ENCODE measurements at regions not wholly inside any gene's neighbourhood (a gene's known extent, or its start where the extent isn't known, plus 50 kb on each side); places are given as distances from the start of the nearest gene placed in this dataset.

- no peak overlapping the region for H3K9ac ChIP-seq (ENCODE audit: low read length)
- H2BK120ac ChIP-seq (ENCODE audit: insufficient read depth, low read length, poor library complexity) = no peak overlapping the region
- no peaks in the 10 kb centered on the region for H3K9me3 ChIP-seq (ENCODE audit: insufficient read depth, low read depth, low read length)
- no peak overlapping the region for H2AFZ ChIP-seq (ENCODE audit: insufficient read depth, low read length, poor library complexity)
- H2BK5ac ChIP-seq (ENCODE audit: low read depth, low read length, poor library complexity) = no peak overlapping the region
- H4K8ac ChIP-seq (ENCODE audit: low read depth, low read length) = no peak overlapping the region
- no peaks in the 10 kb centered on the region for H3K27me3 ChIP-seq (ENCODE audit: insufficient read depth, low read length)
- H3K23ac ChIP-seq (ENCODE audit: low read length) = no peak overlapping the region
- H3K4me3 ChIP-seq (ENCODE audit: low read depth, low read length) = no peak overlapping the region
- DNase-seq = no peak
- H3K4me2 ChIP-seq (ENCODE audit: low read length) = no peak overlapping the region
- no peaks in the 10 kb centered on the region for H3K79me1 ChIP-seq (ENCODE audit: low read length)
- no peak overlapping the region for H3K4ac ChIP-seq (ENCODE audit: low read depth, low read length)
- no peak overlapping the region for H2AK5ac ChIP-seq (ENCODE audit: low read length)
- no peak overlapping the region for H4K91ac ChIP-seq (ENCODE audit: low read depth, low read length)
- H2BK12ac ChIP-seq (ENCODE audit: low read length) = no peak overlapping the region
- no peak overlapping the region for H3K14ac ChIP-seq (ENCODE audit: low read length)
- no peak overlapping the region for H3K27ac ChIP-seq (ENCODE audit: low read depth, low read length)
- H3K18ac ChIP-seq (ENCODE audit: low read length) = no peak overlapping the region
- WGBS (ENCODE audit: extremely low coverage, insufficient coverage, insufficient read length) = no CpG with 5 or more reads among the region's 1 CpG
- H4K12ac ChIP-seq (ENCODE audit: low read depth, low read length) = no peak overlapping the region
- no peaks in the 10 kb centered on the region for H3K4me1 ChIP-seq (ENCODE audit: control insufficient read depth in 1 of 2, insufficient read depth in 2 of 2, low read length in 2 of 2)
- no peaks in the 10 kb centered on the region for H3K79me2 ChIP-seq (ENCODE audit: control insufficient read depth, insufficient read depth, low read length, poor library complexity)
- H3K36me3 ChIP-seq (ENCODE audit: control insufficient read depth in 1 of 2, insufficient read depth in 2 of 2, low read length in 2 of 2) = no peaks in the 10 kb centered on the region
These were observed 338.2 kb downstream of the NR4A2 start for GRCh38 chr2:155994315-155994714.

- WGBS (ENCODE audit: extremely low coverage, insufficient coverage, insufficient read length) = no CpG with 5 or more reads among the region's 1 CpG
- H3K27ac ChIP-seq (ENCODE audit: low read depth, low read length) = no peak overlapping the region
- no peaks in the 10 kb centered on the region for H3K27me3 ChIP-seq (ENCODE audit: insufficient read depth, low read length)
- H2BK5ac ChIP-seq (ENCODE audit: low read depth, low read length, poor library complexity) = no peak overlapping the region
- H2BK12ac ChIP-seq (ENCODE audit: low read length) = no peak overlapping the region
- no peaks in the 10 kb centered on the region for H3K36me3 ChIP-seq (ENCODE audit: control insufficient read depth in 1 of 2, insufficient read depth in 2 of 2, low read length in 2 of 2)
- H2AFZ ChIP-seq (ENCODE audit: insufficient read depth, low read length, poor library complexity) = no peak overlapping the region
- DNase-seq = no peak
- H3K4me1 ChIP-seq (ENCODE audit: control insufficient read depth in 1 of 2, insufficient read depth in 2 of 2, low read length in 2 of 2) = no peaks in the 10 kb centered on the region
- no peak overlapping the region for H4K8ac ChIP-seq (ENCODE audit: low read depth, low read length)
- no peak overlapping the region for H3K14ac ChIP-seq (ENCODE audit: low read length)
- no peak overlapping the region for H3K23ac ChIP-seq (ENCODE audit: low read length)
- no peak overlapping the region for H3K18ac ChIP-seq (ENCODE audit: low read length)
- no peak overlapping the region for H2AK5ac ChIP-seq (ENCODE audit: low read length)
- no peak overlapping the region for H2BK120ac ChIP-seq (ENCODE audit: insufficient read depth, low read length, poor library complexity)
- no peak overlapping the region for H4K12ac ChIP-seq (ENCODE audit: low read depth, low read length)
- no peak overlapping the region for H3K4ac ChIP-seq (ENCODE audit: low read depth, low read length)
- no peak overlapping the region for H3K9ac ChIP-seq (ENCODE audit: low read length)
- H3K4me2 ChIP-seq (ENCODE audit: low read length) = no peak overlapping the region
- H3K9me3 ChIP-seq (ENCODE audit: insufficient read depth, low read depth, low read length) = no peaks in the 10 kb centered on the region
- no peak overlapping the region for H4K91ac ChIP-seq (ENCODE audit: low read depth, low read length)
- no peaks in the 10 kb centered on the region for H3K79me2 ChIP-seq (ENCODE audit: control insufficient read depth, insufficient read depth, low read length, poor library complexity)
- H3K79me1 ChIP-seq (ENCODE audit: low read length) = no peaks in the 10 kb centered on the region
- no peak overlapping the region for H3K4me3 ChIP-seq (ENCODE audit: low read depth, low read length)
These were observed 348.7 kb downstream of the NR4A2 start for GRCh38 chr2:155983845-155984244.

GRCh38 chr2:155982135-155982534 lies 350.4 kb downstream of the NR4A2 start:
- no peak overlapping the region for H4K8ac ChIP-seq (ENCODE audit: low read depth, low read length)
- H3K9me3 ChIP-seq (ENCODE audit: insufficient read depth, low read depth, low read length) = no peaks in the 10 kb centered on the region
- no peak overlapping the region for H2BK5ac ChIP-seq (ENCODE audit: low read depth, low read length, poor library complexity)
- no peak overlapping the region for H2BK120ac ChIP-seq (ENCODE audit: insufficient read depth, low read length, poor library complexity)
- no peak overlapping the region for H3K14ac ChIP-seq (ENCODE audit: low read length)
- H3K4me2 ChIP-seq (ENCODE audit: low read length) = no peak overlapping the region
- no peak for DNase-seq
- H3K4me3 ChIP-seq (ENCODE audit: low read depth, low read length) = no peak overlapping the region
- no peak overlapping the region for H2AFZ ChIP-seq (ENCODE audit: insufficient read depth, low read length, poor library complexity)
- no peaks in the 10 kb centered on the region for H3K79me1 ChIP-seq (ENCODE audit: low read length)
- no peak overlapping the region for H2BK12ac ChIP-seq (ENCODE audit: low read length)
- no peaks in the 10 kb centered on the region for H3K36me3 ChIP-seq (ENCODE audit: control insufficient read depth in 1 of 2, insufficient read depth in 2 of 2, low read length in 2 of 2)
- H3K79me2 ChIP-seq (ENCODE audit: control insufficient read depth, insufficient read depth, low read length, poor library complexity) = no peaks in the 10 kb centered on the region
- no peaks in the 10 kb centered on the region for H3K4me1 ChIP-seq (ENCODE audit: control insufficient read depth in 1 of 2, insufficient read depth in 2 of 2, low read length in 2 of 2)
- H3K4ac ChIP-seq (ENCODE audit: low read depth, low read length) = no peak overlapping the region
- no peak overlapping the region for H3K27ac ChIP-seq (ENCODE audit: low read depth, low read length)
- H3K18ac ChIP-seq (ENCODE audit: low read length) = no peak overlapping the region
- H3K23ac ChIP-seq (ENCODE audit: low read length) = no peak overlapping the region
- no peak overlapping the region for H2AK5ac ChIP-seq (ENCODE audit: low read length)
- H4K12ac ChIP-seq (ENCODE audit: low read depth, low read length) = no peak overlapping the region
- no peaks in the 10 kb centered on the region for H3K27me3 ChIP-seq (ENCODE audit: insufficient read depth, low read length)
- WGBS (ENCODE audit: extremely low coverage, insufficient coverage, insufficient read length) = no CpG with 5 or more reads among the region's 1 CpG
- H3K9ac ChIP-seq (ENCODE audit: low read length) = no peak overlapping the region
- H4K91ac ChIP-seq (ENCODE audit: low read depth, low read length) = no peak overlapping the region

- no peak overlapping the region for H3K4ac ChIP-seq (ENCODE audit: low read depth, low read length)
- H3K36me3 ChIP-seq (ENCODE audit: control insufficient read depth in 1 of 2, insufficient read depth in 2 of 2, low read length in 2 of 2) = no peaks in the 10 kb centered on the region
- no peak overlapping the region for H2BK12ac ChIP-seq (ENCODE audit: low read length)
- DNase-seq = no peak
- no peak overlapping the region for H3K23ac ChIP-seq (ENCODE audit: low read length)
- H4K8ac ChIP-seq (ENCODE audit: low read depth, low read length) = no peak overlapping the region
- no peaks in the 10 kb centered on the region for H3K27me3 ChIP-seq (ENCODE audit: insufficient read depth, low read length)
- 100% methylated on average over 1 of the region's 3 CpGs for WGBS (ENCODE audit: extremely low coverage, insufficient coverage, insufficient read length)
- H3K79me1 ChIP-seq (ENCODE audit: low read length) = no peaks in the 10 kb centered on the region
- no peaks in the 10 kb centered on the region for H3K4me1 ChIP-seq (ENCODE audit: control insufficient read depth in 1 of 2, insufficient read depth in 2 of 2, low read length in 2 of 2)
- H4K12ac ChIP-seq (ENCODE audit: low read depth, low read length) = no peak overlapping the region
- no peak overlapping the region for H2BK120ac ChIP-seq (ENCODE audit: insufficient read depth, low read length, poor library complexity)
- H2AK5ac ChIP-seq (ENCODE audit: low read length) = no peak overlapping the region
- H3K9me3 ChIP-seq (ENCODE audit: insufficient read depth, low read depth, low read length) = no peaks in the 10 kb centered on the region
- H2BK5ac ChIP-seq (ENCODE audit: low read depth, low read length, poor library complexity) = no peak overlapping the region
- no peak overlapping the region for H3K4me3 ChIP-seq (ENCODE audit: low read depth, low read length)
- no peak overlapping the region for H3K18ac ChIP-seq (ENCODE audit: low read length)
- H3K9ac ChIP-seq (ENCODE audit: low read length) = no peak overlapping the region
- H4K91ac ChIP-seq (ENCODE audit: low read depth, low read length) = no peak overlapping the region
- H2AFZ ChIP-seq (ENCODE audit: insufficient read depth, low read length, poor library complexity) = no peak overlapping the region
- H3K4me2 ChIP-seq (ENCODE audit: low read length) = no peak overlapping the region
- no peak overlapping the region for H3K27ac ChIP-seq (ENCODE audit: low read depth, low read length)
- H3K14ac ChIP-seq (ENCODE audit: low read length) = no peak overlapping the region
- H3K79me2 ChIP-seq (ENCODE audit: control insufficient read depth, insufficient read depth, low read length, poor library complexity) = no peaks in the 10 kb centered on the region
These were observed 351.5 kb downstream of the NR4A2 start for GRCh38 chr2:155980941-155981560.
